Esophagus (tissue), 2 donors: ENCODE measurements at regions not wholly inside any gene's neighbourhood (a gene's known extent, or its start where the extent isn't known, plus 50 kb on each side); places are given as distances from the start of the nearest gene placed in this dataset.

Experiments
- H3K27ac ChIP-seq, 2 donors: one replicate each; pipeline ENCODE4 v1.5.1; 2013; ENCODE audit warnings: low read depth in 2 of 2, mild to moderate bottlenecking in 2 of 2, inconsistent platforms in 1 of 2, low read length in 1 of 2, moderate library complexity in 1 of 2
- H3K27me3 ChIP-seq, 2 donors: one replicate each; pipeline ENCODE4 v1.6.1; 2013; ENCODE audit warnings: low read length in 2 of 2, control low read depth in 1 of 2, mild to moderate bottlenecking in 1 of 2; ENCODE audit not compliant: insufficient read depth in 2 of 2, control insufficient read depth in 1 of 2
- H3K36me3 ChIP-seq, 2 donors: one replicate each; pipeline ENCODE4 v1.6.1; 2013; ENCODE audit warnings: low read length in 1 of 2; ENCODE audit not compliant: control insufficient read depth in 2 of 2, insufficient read depth in 2 of 2
- H3K4me1 ChIP-seq, 2 donors: one replicate each; pipeline ENCODE4 v1.6.1; 2013; ENCODE audit warnings: low read length in 1 of 2; ENCODE audit not compliant: control insufficient read depth in 2 of 2, insufficient read depth in 2 of 2
- H3K4me3 ChIP-seq, 2 donors: one replicate each; pipeline ENCODE4 v1.5.1; 2013; ENCODE audit warnings: low read length in 2 of 2, mild to moderate bottlenecking in 2 of 2, low read depth in 1 of 2, moderate library complexity in 1 of 2
- H3K9me3 ChIP-seq, 2 donors: one replicate each; pipeline ENCODE4 v1.6.1; 2013; ENCODE audit warnings: mild to moderate bottlenecking in 2 of 2, low read depth in 1 of 2, low read length in 1 of 2, moderate library complexity in 1 of 2; ENCODE audit not compliant: control insufficient read depth in 2 of 2, insufficient read depth in 1 of 2
- WGBS, 2 donors: extraction: QIAGEN DNeasy Blood & Tissue Kit; methylation state at CpG; one replicate each; pipeline ENCODE4 v1.1.7; 2013; 5-methylcytosine and 5-hydroxymethylcytosine counted together
- donor health status: healthy with polysubstance abuse.
- donor health status: Bipolar disorder and iron deficiency.

DNA sequence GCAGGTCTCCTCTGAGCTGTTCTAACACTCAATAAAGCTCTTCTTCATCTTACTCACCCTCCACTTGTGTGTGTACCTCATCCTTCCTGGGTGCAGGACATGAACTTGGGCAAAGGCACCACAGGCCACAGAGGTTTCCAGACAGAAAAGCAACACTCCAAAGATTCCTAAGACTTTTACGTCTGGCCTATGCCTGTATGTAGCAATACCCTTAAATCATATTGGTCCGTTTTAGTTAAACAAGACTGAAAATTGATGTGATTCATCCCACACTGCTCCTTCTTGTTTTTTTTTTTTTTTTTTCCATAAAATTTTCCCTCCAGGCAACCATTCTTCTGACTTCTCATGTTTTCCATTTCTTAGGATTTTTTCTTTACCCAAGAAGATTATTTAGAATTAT, 404.3 kb downstream of the PID1 start:
- Histone ChIP-seq H3K9me3 (peaks cover 0 to 4% of the 10 kb centered on the region in 2 donors), H3K27ac (no peak overlapping the region), H3K4me3 (no peak overlapping the region), H3K4me1 (no peaks in the 10 kb centered on the region), H3K36me3 (no peaks in the 10 kb centered on the region), H3K27me3 (no peaks in the 10 kb centered on the region)
- 80 to 87% methylated on average over 2 of the region's 2 CpGs for WGBS, 2 donors

DNA sequence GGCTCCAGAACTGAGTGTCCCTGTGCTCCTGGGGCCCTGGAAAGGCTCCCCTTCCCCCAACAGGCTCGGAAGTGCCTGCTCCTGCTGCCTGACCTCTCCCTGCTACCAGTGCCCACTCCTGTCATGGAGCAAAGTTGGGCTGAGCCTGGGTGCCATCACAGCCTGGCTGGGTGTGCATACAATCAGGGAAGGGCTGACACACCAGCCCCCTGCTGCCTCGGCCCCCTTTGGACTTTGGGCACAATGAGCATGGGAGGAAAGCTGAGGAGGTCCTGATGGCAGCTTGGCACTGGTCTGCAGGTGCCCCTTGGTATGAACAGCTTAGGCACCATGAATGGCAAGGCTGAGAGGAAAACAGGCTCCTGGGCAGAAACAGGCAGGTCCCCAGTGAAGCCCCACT, 405.0 kb downstream of the PID1 start:
- Histone ChIP-seq H3K27ac (no peak overlapping the region), H3K9me3 (peaks cover 0 to 4% of the 10 kb centered on the region in 2 donors), H3K4me1 (no peaks in the 10 kb centered on the region), H3K36me3 (no peaks in the 10 kb centered on the region), H3K4me3 (no peak overlapping the region), H3K27me3 (no peaks in the 10 kb centered on the region)
- WGBS, 2 donors, result 68 to 83% methylated on average over 2 of the region's 2 CpGs

DNA sequence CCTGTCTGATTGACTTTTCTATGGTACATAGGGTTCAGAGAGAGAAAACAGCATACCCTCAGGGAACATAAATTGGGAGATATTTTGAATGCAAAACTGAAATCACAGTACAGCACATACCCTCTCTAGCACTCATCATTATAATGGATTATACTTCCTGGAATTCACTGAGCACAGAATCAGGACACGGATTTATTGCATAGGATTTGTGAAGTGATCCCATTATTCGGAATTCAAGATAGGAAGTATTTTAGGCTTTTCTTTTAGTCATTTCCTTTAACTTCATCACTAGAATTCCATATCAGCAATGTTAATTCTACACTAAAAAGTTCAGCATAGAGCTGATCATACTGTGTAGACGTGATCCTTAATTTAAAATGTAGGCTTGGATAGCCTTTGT, 407.0 kb downstream of the PID1 start:
- no peak overlapping the region for H3K27ac ChIP-seq
- no peaks in the 10 kb centered on the region for H3K36me3 ChIP-seq
- no peaks in the 10 kb centered on the region for H3K27me3 ChIP-seq
- peaks cover 0 to 4% of the 10 kb centered on the region in 2 donors for H3K9me3 ChIP-seq
- H3K4me3 ChIP-seq, result no peak overlapping the region
- 70 to 80% methylated on average over 3 of the region's 3 CpGs for WGBS, 2 donors
- no peaks in the 10 kb centered on the region for H3K4me1 ChIP-seq

DNA sequence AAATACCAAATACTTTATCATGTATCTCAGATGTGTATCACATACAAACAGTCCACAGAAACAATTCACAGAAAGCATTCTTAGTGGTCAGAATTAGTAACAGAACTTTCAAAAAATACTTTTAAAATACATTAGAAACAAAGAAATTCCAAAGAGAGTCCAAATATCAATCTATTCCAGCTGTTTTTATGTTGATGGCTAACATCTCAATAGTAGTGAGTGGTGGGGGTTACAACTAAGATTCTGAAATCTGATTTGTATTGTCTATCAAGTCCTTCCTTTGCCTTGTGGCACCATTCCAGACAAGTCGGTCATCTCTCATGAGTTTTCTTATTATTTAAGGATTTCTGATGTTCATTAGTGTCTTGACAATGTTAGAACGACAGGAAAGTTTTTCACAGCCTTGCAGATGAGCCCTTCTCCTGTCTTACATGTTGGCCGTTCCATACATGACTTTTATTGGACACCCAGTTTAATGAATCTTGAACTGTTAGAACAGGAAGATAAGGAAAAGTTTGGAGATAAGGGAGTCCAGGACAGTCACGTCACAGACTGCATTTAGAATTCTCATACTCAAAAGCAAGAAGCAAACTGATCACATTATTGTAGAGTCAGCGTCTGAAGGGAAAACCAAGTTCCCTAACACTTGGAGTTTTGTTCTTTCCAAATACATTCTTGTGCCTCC, 410.3 kb downstream of the PID1 start:
- Histone ChIP-seq H3K27ac (no peak overlapping the region), H3K4me1 (no peaks in the 10 kb centered on the region), H3K27me3 (no peaks in the 10 kb centered on the region), H3K4me3 (no peak overlapping the region), H3K36me3 (no peaks in the 10 kb centered on the region), H3K9me3 (peaks cover 0 to under 1% of the 10 kb centered on the region in 2 donors)
- 65 to 70% methylated on average over 5 of the region's 5 CpGs for WGBS, 2 donors

DNA sequence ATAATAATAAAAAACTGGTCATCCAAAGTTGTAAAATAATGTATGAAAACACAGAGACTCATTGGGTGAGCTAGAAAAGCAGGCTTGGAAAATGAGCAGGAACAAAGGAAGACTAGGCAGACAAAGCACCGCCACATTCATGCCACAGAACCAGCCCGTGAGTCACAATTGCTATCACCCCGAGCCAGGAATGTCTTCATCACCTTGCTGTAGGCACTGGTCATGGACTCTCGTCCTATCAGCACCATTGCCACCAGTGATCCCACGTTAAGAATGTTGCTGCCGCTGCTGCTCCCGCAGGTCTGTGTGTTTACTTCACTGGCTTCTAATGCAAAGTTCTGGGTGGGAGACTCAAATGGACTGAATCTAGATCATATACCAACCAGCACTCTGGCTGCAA, 417.9 kb downstream of the PID1 start:
- Histone ChIP-seq H3K9me3 (peaks cover 2% of the 10 kb centered on the region in 2 donors), H3K4me3 (no peak overlapping the region), H3K4me1 (no peaks in the 10 kb centered on the region), H3K36me3 (no peaks in the 10 kb centered on the region), H3K27me3 (no peaks in the 10 kb centered on the region), H3K27ac (no peak overlapping the region)
- 82 to 83% methylated on average over 7 of the region's 7 CpGs for WGBS, 2 donors

DNA sequence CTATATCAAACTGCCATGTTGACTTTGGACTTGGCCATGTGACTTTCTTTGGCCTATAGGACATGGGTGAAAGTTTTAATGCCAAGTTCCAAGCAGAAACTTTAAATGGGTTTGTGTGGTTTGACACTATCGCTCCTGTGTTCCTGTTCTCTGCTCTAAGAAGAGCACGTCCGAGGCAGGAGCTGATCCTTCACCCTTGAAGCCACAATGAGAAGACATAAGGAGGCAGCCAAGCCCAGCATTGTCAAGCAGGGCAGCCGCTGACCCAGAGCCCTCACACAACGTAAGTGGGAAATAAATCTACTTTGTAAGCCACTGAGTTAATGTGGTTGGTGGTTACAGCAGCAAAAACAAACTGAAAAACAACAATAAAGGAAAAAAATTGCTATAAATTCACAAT, 422.4 kb downstream of the PID1 start:
- Histone ChIP-seq H3K4me3 (no peak overlapping the region), H3K27ac (no peak overlapping the region), H3K27me3 (no peaks in the 10 kb centered on the region), H3K36me3 (no peaks in the 10 kb centered on the region), H3K4me1 (no peaks in the 10 kb centered on the region), H3K9me3 (peaks cover 2% of the 10 kb centered on the region in 2 donors)
- 83 to 86% methylated on average over 5 of the region's 5 CpGs for WGBS, 2 donors

DNA sequence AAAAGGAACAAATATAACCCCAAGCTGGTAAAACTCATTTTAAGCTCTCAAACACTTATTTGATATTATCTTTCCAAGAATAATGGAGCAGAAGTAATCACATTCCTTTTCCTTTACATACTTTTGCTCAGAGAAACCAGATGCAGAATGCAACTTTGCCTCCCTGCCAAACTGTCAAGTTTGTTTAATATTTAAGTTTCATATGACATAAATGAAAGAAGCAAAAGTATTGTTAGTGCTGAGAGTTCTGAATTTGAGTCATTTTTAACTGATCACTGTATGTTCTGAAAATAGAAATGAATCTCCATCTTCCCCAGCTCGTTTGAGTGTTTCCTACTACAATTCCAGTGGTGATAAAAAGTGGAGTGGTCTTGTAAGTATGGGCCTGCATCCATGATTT, 423.4 kb downstream of the PID1 start:
- no peaks in the 10 kb centered on the region for H3K36me3 ChIP-seq
- WGBS, 2 donors, result 16 to 22% methylated on average over 1 of the region's 1 CpG
- H3K9me3 ChIP-seq, result no peaks in the 10 kb centered on the region
- H3K27me3 ChIP-seq, result no peaks in the 10 kb centered on the region
- no peak overlapping the region for H3K27ac ChIP-seq
- no peaks in the 10 kb centered on the region for H3K4me1 ChIP-seq
- no peak overlapping the region for H3K4me3 ChIP-seq

DNA sequence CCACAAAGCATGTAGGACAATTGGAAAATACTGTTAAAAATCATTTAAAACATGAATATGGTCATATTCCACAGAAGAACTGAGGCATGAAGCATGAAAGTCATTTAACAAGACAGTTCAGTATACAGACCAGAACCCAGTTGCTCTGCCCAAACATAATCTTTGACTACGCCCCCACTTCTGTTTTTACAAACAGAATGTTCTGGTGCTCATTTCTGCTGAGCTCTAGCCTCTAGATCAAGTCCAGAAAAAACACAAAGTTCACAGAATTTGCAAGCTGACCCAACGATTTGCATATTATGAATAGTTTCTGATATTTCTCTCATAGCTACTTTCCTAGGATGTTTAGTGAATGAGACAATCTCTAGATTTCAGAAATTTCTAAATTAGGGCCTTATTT, 424.9 kb downstream of the PID1 start:
- Histone ChIP-seq H3K36me3 (no peaks in the 10 kb centered on the region), H3K27ac (no peak overlapping the region), H3K4me1 (no peaks in the 10 kb centered on the region), H3K9me3 (no peaks in the 10 kb centered on the region), H3K27me3 (no peaks in the 10 kb centered on the region), H3K4me3 (no peak overlapping the region)
- 47 to 56% methylated on average over 2 of the region's 2 CpGs for WGBS, 2 donors

DNA sequence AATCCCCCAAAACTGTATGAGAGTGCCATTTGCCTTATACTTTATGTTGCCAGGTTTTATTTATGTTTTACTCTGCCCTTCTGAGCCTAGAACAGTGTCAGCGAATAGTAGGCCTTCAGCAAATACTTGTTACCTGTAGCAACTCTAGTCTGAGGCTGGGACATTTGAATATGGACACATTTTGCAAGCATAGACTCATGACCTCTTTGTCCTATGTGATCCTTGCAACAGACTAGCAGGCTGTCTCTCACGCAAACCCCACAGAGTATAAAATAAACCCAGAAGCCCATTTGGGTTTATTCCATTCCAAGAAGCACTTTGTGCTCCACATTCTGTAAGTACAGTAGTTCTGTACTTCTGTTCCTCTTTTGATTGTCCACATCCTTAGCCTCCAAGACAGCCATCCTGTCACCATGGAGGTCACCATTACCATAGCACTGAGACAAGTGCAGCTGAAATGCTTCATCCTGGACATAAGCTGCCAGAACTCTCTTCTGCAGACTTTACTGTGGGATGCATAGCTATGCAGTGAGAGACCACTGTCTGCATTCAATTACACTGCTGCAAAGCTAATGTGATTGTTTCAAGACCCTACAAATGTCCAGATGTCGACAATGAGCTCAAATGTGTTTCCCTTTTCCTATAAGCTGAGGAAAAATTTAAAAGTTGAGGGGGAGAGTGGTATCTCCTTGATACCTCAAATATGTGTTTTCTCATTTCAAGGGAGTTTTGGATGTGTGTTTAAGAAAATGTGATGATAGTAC, 425.7 kb downstream of the PID1 start:
- no peaks in the 10 kb centered on the region for H3K27me3 ChIP-seq
- H3K4me3 ChIP-seq, result no peak overlapping the region
- H3K9me3 ChIP-seq, result no peaks in the 10 kb centered on the region
- 69% methylated on average over 3 of the region's 3 CpGs for WGBS, 2 donors
- H3K36me3 ChIP-seq, result no peaks in the 10 kb centered on the region
- H3K4me1 ChIP-seq, result no peaks in the 10 kb centered on the region
- no peak overlapping the region for H3K27ac ChIP-seq

DNA sequence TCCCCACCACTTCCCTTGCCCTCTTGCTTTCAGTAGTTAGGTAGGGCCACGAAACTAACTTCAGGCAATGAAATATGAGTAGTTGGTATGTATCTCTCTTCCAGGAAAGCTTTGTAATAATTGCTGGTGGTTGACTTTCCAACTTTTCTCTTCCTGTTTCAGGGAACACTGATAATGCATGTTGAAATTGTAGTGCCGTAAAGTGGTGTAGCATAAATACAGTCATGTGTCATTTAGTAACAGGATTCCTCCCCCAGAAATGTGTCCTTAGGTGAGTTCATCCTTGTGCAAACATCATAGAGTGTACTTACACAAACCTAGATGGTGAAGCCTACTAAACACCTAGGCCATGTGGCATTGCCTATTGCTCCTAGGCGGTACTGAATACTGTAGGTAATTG, 429.2 kb downstream of the PID1 start:
- H3K27me3 ChIP-seq, result no peaks in the 10 kb centered on the region
- H3K36me3 ChIP-seq, result no peaks in the 10 kb centered on the region
- no peak overlapping the region for H3K27ac ChIP-seq
- no peak overlapping the region for H3K4me3 ChIP-seq
- WGBS, 2 donors, result 73% methylated on average over 3 of the region's 3 CpGs
- H3K9me3 ChIP-seq, result no peaks in the 10 kb centered on the region
- H3K4me1 ChIP-seq, result no peaks in the 10 kb centered on the region
